K562 (cell line): ENCODE measurements at regions not wholly inside any gene's neighbourhood (a gene's known extent, or its start where the extent isn't known, plus 50 kb on each side); places are given as distances from the start of the nearest gene placed in this dataset.

Experiments
- ATAC-seq: fragments of 200-7000 bp; cut with Tn5 transposase; 3 replicates; pipeline ENCODE4 v1.9.1; 2020; ENCODE audit warnings: moderate library complexity
- BruUV-seq: library from RNA; stranded (reverse); fragments of 400-500 nt; replicated peaks from 2 replicates; lab custom pipeline; 2021; lab: Mats Ljungman, UMichigan
- CTCF ChIA-PET: fragments of 300-600 bp; formaldehyde crosslinking; extraction: SDS; loops from one replicate; lab custom pipeline; 2021; ENCODE audit warnings: low intra/inter-chr PET ratio; lab: Yijun Ruan, JAX
- POLR2A ChIA-PET: fragments of 300-600, 350-650 bp; sonication (Branson Sonifier 250); formaldehyde crosslinking; extraction: SDS; loops from one replicate; lab custom pipeline; 2021; ENCODE audit warnings: antibody characterized with exemption, inconsistent platforms; lab: Yijun Ruan, JAX
- DNase-seq, 4 experiments: peaks; one replicate each; pipeline versions ENCODE4 v3.0.0 to v3.0.0-alpha.2; 2011 to 2018; ENCODE audit warnings: low spot score in 3 of 4, mixed read lengths in 3 of 4; ENCODE audit errors: extremely low read depth in 1 of 4
- FAIRE-seq: peaks from 2 replicates; lab custom pipeline; 2011; peaks lifted over from hg19 to GRCh38; lab: Jason Lieb, UNC
- H2AFZ ChIP-seq: 2 replicates; pipeline ENCODE4 v1.6.0; 2011; ENCODE audit warnings: low read depth, low read length, control low read depth, inconsistent platforms
- H3K27ac ChIP-seq: fragments of 200-600 bp; 3 replicates; pipeline ENCODE4 v1.8.0; 2011; ENCODE audit warnings: low read depth, mild to moderate bottlenecking, control low read depth, inconsistent platforms, low read length, moderate library complexity, mixed read lengths; ENCODE audit errors: extremely low read depth
- H3K27me3 ChIP-seq, 2 experiments: fragments of 300-600 bp in 1 of 2; 2 replicates in 1 of 2; 3 replicates in 1 of 2; pipeline versions ENCODE4 v1.6.0 to v1.8.0; 2011; ENCODE audit warnings: inconsistent platforms in 2 of 2, low read length in 2 of 2, mild to moderate bottlenecking in 1 of 2, mixed read lengths in 1 of 2, moderate library complexity in 1 of 2; ENCODE audit not compliant: control insufficient read depth in 2 of 2, insufficient read depth in 2 of 2
- H3K36me3 ChIP-seq: fragments of 300-600 bp; 3 replicates; pipeline ENCODE4 v1.8.0; 2011; ENCODE audit warnings: mild to moderate bottlenecking, low read length, inconsistent platforms; ENCODE audit not compliant: control insufficient read depth, insufficient read depth
- H3K4me1 ChIP-seq, 2 experiments: fragments of 200-600 bp in 1 of 2; replicated peaks in 1 of 2; 2 replicates in 1 of 2; 3 replicates in 1 of 2; pipeline versions ENCODE4 v1.5.1 to v1.8.0; 2011; ENCODE audit warnings: inconsistent platforms in 2 of 2, low read length in 2 of 2, mild to moderate bottlenecking in 1 of 2, mixed read lengths in 1 of 2, moderate library complexity in 1 of 2; ENCODE audit not compliant: control insufficient read depth in 2 of 2, insufficient read depth in 2 of 2
- H3K4me2 ChIP-seq: 2 replicates; pipeline ENCODE4 v1.6.1; 2011; ENCODE audit warnings: low read length, control low read depth, inconsistent platforms, mixed read lengths; ENCODE audit not compliant: insufficient read depth
- H3K4me3 ChIP-seq: fragments of 200-600 bp; sonication (generic), shearing (Covaris generic); 2 replicates; pipeline ENCODE4 v1.5.1; 2016; ENCODE audit warnings: control low read depth, inconsistent platforms
- H3K79me2 ChIP-seq: fragments of 200-600 bp; 3 replicates; pipeline ENCODE4 v1.8.0; 2011; ENCODE audit warnings: low read length, inconsistent platforms; ENCODE audit not compliant: control insufficient read depth, insufficient read depth
- H3K9ac ChIP-seq, 2 experiments: 2 replicates each; pipeline versions ENCODE4 v1.6.0 to v1.6.1; 2011; ENCODE audit warnings: low read depth in 2 of 2, low read length in 2 of 2, control low read depth in 1 of 2, inconsistent platforms in 1 of 2, mild to moderate bottlenecking in 1 of 2, mixed read lengths in 1 of 2; ENCODE audit not compliant: insufficient read depth in 1 of 2
- H3K9me1 ChIP-seq: one replicate; pipeline ENCODE4 v1.6.0; 2011; ENCODE audit warnings: inconsistent platforms, mild to moderate bottlenecking, low read length, moderate library complexity; ENCODE audit not compliant: control insufficient read depth, insufficient read depth
- H3K9me3 ChIP-seq: replicated peaks from 2 replicates; pipeline ENCODE4 v1.5.1; 2011; ENCODE audit warnings: low read depth, low read length, inconsistent platforms; ENCODE audit not compliant: control insufficient read depth, insufficient read depth
- H4K20me1 ChIP-seq: replicated peaks from 2 replicates; pipeline ENCODE4 v1.6.1; 2011; ENCODE audit warnings: low read length, inconsistent platforms, mixed read lengths; ENCODE audit not compliant: control insufficient read depth, insufficient read depth
- BRD4 ChIP-seq: fragments of 200-600 bp; sonication (generic); IDR thresholded peaks from 2 replicates; pipeline ENCODE4 v1.6.1; 2017; ENCODE audit warnings: inconsistent platforms
- CHCHD3 ChIP-seq: fragments of 250-450 bp; sonication (Bioruptor Pico); IDR thresholded peaks from 2 replicates; pipeline ENCODE4 v2.1.2; 2022; ENCODE audit warnings: mild to moderate bottlenecking
- DNMT1 ChIP-seq: fragments of 450-650 bp; IDR thresholded peaks from 2 replicates; pipeline ENCODE4 v1.6.1; 2016; ENCODE audit warnings: antibody characterized with exemption, mild to moderate bottlenecking
- HCFC1 ChIP-seq: IDR thresholded peaks from 2 replicates; pipeline ENCODE4 v1.6.1; 2012; ENCODE audit warnings: low read depth, low read length, improper control_type of control experiment
- KAT2B ChIP-seq: IDR thresholded peaks from one replicate; pipeline ENCODE4 v1.6.1; 2012; ENCODE audit warnings: low read depth, mild to moderate bottlenecking, control low read depth, inconsistent platforms, low read length, moderate library complexity
- NFATC3 ChIP-seq: fragments of 450-650 bp; IDR thresholded peaks from 2 replicates; pipeline ENCODE4 v1.6.1; 2017; ENCODE audit warnings: mild to moderate bottlenecking
- NR2C1 ChIP-seq, 2 experiments: fragments of 450-650 bp; IDR thresholded peaks; 2 replicates each; pipeline ENCODE4 v1.6.1; 2017; ENCODE audit warnings: mild to moderate bottlenecking in 2 of 2, antibody characterized with exemption in 1 of 2, inconsistent platforms in 1 of 2, missing compliant biosample characterization in 1 of 2, missing genetic modification characterization in 1 of 2
- NR2C2 ChIP-seq, 2 experiments: fragments of 200-800 bp in 1 of 2; sonication (Bioruptor generic) in 1 of 2; sonication (generic) in 1 of 2; formaldehyde crosslinking in 1 of 2; IDR thresholded peaks; 2 replicates each; pipeline versions ENCODE4 v1.6.1 to v1.8.0; 2016 to 2022; ENCODE audit warnings: mild to moderate bottlenecking in 1 of 2, missing compliant biosample characterization in 1 of 2, missing genetic modification characterization in 1 of 2, missing genetic modification reagents in 1 of 2
- PTTG1 ChIP-seq: fragments of 450-650 bp; IDR thresholded peaks from 2 replicates; pipeline ENCODE4 v1.6.1; 2016; ENCODE audit warnings: low read depth, mild to moderate bottlenecking, missing genetic modification characterization, missing compliant biosample characterization
- ZFPM2 ChIP-seq: fragments of 250-450 bp; sonication (Bioruptor Pico); IDR thresholded peaks from 2 replicates; pipeline ENCODE4 v1.5.1; 2022; ENCODE audit warnings: mild to moderate bottlenecking
- ZNF12 ChIP-seq: sonication (generic); formaldehyde crosslinking; IDR thresholded peaks from 2 replicates; pipeline ENCODE4 v1.4.0; 2020; ENCODE audit warnings: mild to moderate bottlenecking, missing genetic modification reagents
- ZNF778 ChIP-seq: fragments of 450-650 bp; formaldehyde crosslinking; IDR thresholded peaks from 2 replicates; pipeline ENCODE4 v1.4.0; 2020; ENCODE audit warnings: mild to moderate bottlenecking, moderate library complexity
- WGBS: fragments of 100-300 bp; shearing (Covaris generic); methylation state at CpG from one replicate; pipeline ENCODE4 v1.1.6; 2016; ENCODE audit warnings: low coverage, mixed read lengths; ENCODE audit not compliant: insufficient coverage; ENCODE audit errors: missing lambda C conversion rate; 5-methylcytosine and 5-hydroxymethylcytosine counted together
- in situ Hi-C: fragments of 300-500 bp; cut with MboI; formaldehyde crosslinking; loops from 4 replicates; pipeline ENCODE4 v1.15.0; 2018; ENCODE audit warnings: inconsistent platforms, mixed read lengths
- intact Hi-C: fragments of 100-400 bp; cut with micrococcal nuclease; formaldehyde crosslinking; loops from 2 replicates; pipeline ENCODE4 v1.14.2; 2022

- TF ChIP-seq ZNF12 (CRISPR knock-in tag) (no peak), NFATC3 (no peak), KAT2B (no peak), CHCHD3 (CRISPR knock-in tag) (no peak), ZNF778 (CRISPR knock-in tag) (no peak), HCFC1 (no peak), ZFPM2 (CRISPR knock-in tag) (no peak), PTTG1 (tag) (no peak), NR2C1 (IDR thresholded peaks at IDR 0.05) (peak; percentile 76), NR2C1 (tag; IDR thresholded peaks at IDR 0.05) (peak; percentile 68), BRD4 (no peak), DNMT1 (no peak), NR2C2 (CRISPR knock-in tag; IDR thresholded peaks at IDR 0.05) (no peak), NR2C2 (tag; IDR thresholded peaks at IDR 0.05) (peak; percentile 50; the same call in 1 of the 2 replicates)
- CTCF ChIA-PET: no interaction called here
- no peak for DNase-seq
- Histone ChIP-seq H3K27me3 (peaks cover 26 to 29% of the 10 kb centered on the region in 2 experiments), H4K20me1 (0 out of 2 replicates have a peak, but pooled peaks cover 7% of the 10 kb centered on the region), H3K4me3 (no peak overlapping the region), H3K36me3 (no peaks in the 10 kb centered on the region), H3K79me2 (no peaks in the 10 kb centered on the region), H2AFZ (no peak overlapping the region), H3K4me1 (no peaks in the 10 kb centered on the region), H3K9me1 (peaks cover 2% of the 10 kb centered on the region), H3K4me2 (no peak overlapping the region), H3K9me3 (no peaks in the 10 kb centered on the region), H3K27ac (no peak overlapping the region), H3K9ac (no peak overlapping the region)
- no peak for FAIRE-seq
- in situ Hi-C loops: no loop called here
- WGBS: 4% methylated on average over 6 of the region's 6 CpGs
- POLR2A ChIA-PET: no interaction called here
- intact Hi-C loops: no loop called here
- BruUV-seq: no TSS peak
- no peak for ATAC-seq
Measured at GRCh38 chr5:154580422-154580821, 102.4 kb upstream of the HAND1 start.
